Chondrocyte (in vitro differentiated cells): ENCODE measurements at regions not wholly inside any gene's neighbourhood (a gene's known extent, or its start where the extent isn't known, plus 50 kb on each side); places are given as distances from the start of the nearest gene placed in this dataset.
"Not testable (repeated sequence)": the region's sequence is repeated elsewhere in the genome, so short reads cannot be mapped to it uniquely, and the experiment has no call there.

ENCODE experiments used
- DNase-seq: peaks from one replicate; pipeline ENCODE4 v3.0.0; 2021; ENCODE audit warnings: mixed read lengths, low spot score
- H3K27ac Mint-ChIP-seq: one replicate; pipeline ENCODE4 v1.8.0; 2021; ENCODE audit warnings: mild to moderate bottlenecking, moderate library complexity, mixed read lengths; ENCODE audit not compliant: unreplicated experiment
- H3K27me3 Mint-ChIP-seq: 2 replicates; pipeline ENCODE4 v1.8.0; 2021; ENCODE audit warnings: low read depth, mixed read lengths
- H3K36me3 Mint-ChIP-seq: 2 replicates; pipeline ENCODE4 v1.8.0; 2021; ENCODE audit warnings: low read depth, mixed read lengths
- H3K4me1 Mint-ChIP-seq: 2 replicates; pipeline ENCODE4 v1.8.0; 2021; ENCODE audit warnings: low read depth, mild to moderate bottlenecking, mixed read lengths
- H3K4me3 Mint-ChIP-seq: one replicate; pipeline ENCODE4 v1.8.0; 2021; ENCODE audit warnings: mild to moderate bottlenecking, moderate library complexity, mixed read lengths; ENCODE audit not compliant: unreplicated experiment
- H3K9me3 Mint-ChIP-seq: 2 replicates; pipeline ENCODE4 v1.8.0; 2021; ENCODE audit warnings: low read depth, mixed read lengths

DNA sequence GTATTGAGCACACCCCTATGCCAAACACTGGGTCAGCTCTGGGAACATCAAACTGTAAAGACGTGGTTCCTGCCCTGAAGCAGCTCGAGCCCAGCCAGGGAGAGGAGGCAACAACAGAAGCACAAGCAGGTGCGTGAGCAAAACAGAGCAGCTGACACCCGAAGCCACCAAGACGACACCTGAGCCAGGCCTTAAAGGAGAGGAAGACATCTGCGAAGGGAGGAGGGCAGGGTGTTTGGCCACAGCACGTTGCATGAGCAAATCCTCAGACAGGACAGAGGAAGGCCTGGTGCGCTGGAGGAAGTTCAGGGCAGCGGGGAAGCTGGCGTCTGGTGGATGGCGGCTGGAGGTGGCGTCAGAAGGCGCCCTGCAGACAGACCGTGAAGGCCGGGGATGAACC, 172.0 kb downstream of the KLRB1 start:
- H3K27me3 Mint-ChIP-seq, H3K27ac Mint-ChIP-seq, H3K4me1 Mint-ChIP-seq, H3K36me3 Mint-ChIP-seq, DNase-seq, H3K4me3 Mint-ChIP-seq, H3K9me3 Mint-ChIP-seq: not testable (repeated sequence)

DNA sequence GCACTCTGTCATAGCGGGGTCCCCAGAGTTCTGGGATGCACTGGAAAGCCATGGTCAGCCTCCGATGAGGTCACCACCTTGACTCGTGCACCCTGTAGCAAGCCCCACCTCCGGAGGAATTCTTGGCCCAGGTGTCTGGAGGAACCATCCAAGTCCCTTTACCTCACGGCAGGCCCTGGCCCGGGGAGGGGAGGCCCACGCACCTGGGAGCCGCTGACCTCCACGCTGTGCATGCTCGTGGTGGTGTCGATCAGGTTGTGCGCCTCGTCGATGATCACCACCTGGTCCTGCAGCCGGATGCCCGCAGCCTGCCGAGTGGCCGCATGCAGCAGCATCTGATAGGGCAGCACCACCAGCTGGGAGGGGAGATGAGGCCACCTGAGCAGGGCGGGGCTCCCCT, 177.3 kb downstream of the KLRB1 start:
- H3K27ac Mint-ChIP-seq, DNase-seq, H3K27me3 Mint-ChIP-seq, H3K4me3 Mint-ChIP-seq, H3K36me3 Mint-ChIP-seq, H3K9me3 Mint-ChIP-seq, H3K4me1 Mint-ChIP-seq: not testable (repeated sequence)

DNA sequence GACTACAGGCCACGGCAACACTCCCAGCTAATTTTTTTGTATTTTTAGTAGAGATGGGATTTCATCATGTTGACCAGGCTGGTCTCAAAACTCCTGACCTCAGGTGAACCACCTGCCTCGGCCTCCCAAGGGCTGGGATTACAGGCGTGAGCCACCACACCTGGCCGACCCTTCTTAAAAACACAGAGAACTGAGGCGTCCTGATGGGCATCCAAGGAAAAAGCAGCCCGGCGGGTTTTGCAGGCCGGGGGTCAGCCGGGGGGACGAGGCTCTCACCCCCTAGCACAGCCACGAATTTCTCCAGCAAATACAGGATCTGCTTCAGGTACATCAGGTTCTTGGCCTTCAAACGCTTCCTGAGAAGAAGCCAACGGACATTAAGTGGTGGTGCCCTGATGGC, 178.9 kb downstream of the KLRB1 start:
- not testable (repeated sequence) for H3K27ac Mint-ChIP-seq, DNase-seq, H3K4me3 Mint-ChIP-seq, H3K27me3 Mint-ChIP-seq, H3K36me3 Mint-ChIP-seq, H3K9me3 Mint-ChIP-seq, H3K4me1 Mint-ChIP-seq

DNA sequence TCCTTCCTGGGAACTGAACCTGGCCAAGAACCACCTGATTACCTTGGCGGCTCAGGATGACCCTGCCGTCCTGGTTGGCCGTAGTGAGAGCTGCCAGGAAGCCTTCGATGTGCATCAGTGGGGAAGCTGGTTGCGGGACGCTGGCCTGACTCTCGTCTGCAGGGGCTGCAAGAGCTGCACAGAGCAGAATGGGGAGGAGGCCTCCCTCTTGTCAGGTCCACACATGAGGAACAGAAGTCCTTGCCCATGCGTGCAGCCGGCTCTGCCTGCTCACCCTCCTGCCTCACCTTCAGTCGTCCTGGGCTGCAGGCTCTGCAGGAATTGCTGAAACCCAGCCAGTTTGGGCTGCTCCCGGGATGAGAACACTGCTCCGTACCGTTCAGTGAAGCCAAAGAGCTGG, 182.3 kb downstream of the KLRB1 start:
- H3K4me3 Mint-ChIP-seq, H3K36me3 Mint-ChIP-seq, H3K27me3 Mint-ChIP-seq, H3K27ac Mint-ChIP-seq, DNase-seq, H3K9me3 Mint-ChIP-seq, H3K4me1 Mint-ChIP-seq: not testable (repeated sequence)

DNA sequence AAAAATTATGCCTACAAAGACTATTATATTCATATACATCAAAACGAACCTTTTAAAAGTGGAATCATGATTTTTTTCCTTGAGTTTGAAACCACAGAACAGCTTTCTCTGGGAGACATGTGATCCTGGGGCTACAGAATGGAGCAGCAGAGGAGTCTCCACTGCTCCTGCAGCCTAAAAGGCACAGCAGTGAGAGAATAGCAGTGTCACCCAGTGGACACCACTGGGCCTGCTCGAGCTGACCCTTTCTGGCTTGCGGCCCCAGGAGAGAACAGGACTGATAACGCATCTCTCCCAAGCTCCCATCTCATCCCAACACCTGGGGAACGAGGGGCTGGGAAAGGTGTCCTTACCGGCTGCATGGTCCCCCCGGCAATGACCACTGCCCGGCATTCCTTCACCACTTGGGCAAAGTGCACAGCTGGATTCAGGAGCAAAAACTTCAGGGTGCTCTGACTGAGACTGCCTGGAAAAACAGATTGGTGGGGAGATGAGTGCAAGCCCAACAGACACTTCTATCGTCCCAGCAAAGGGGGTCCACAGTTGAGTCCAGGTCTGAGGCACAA, 183.5 kb downstream of the KLRB1 start:
- not testable (repeated sequence) for DNase-seq, H3K4me1 Mint-ChIP-seq, H3K27me3 Mint-ChIP-seq, H3K36me3 Mint-ChIP-seq, H3K4me3 Mint-ChIP-seq, H3K27ac Mint-ChIP-seq, H3K9me3 Mint-ChIP-seq

DNA sequence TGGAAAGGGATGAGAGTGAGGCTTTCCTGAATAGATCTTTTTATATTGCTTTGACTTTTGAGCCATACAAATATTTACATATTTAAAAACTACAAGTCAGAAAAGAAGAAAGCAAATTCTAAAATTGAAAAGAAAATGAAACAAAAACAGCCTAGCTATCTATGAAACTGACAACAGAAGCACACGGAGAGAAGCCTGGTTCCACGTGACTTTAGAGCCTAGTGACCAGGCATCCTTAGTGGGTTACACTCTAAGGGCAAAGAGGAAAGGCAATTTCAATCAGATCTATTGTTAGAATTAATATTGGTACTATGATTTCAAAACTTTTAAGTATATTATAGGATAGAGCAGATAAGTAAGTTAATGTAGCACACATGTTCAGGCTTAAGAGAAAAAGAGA, 185.0 kb downstream of the KLRB1 start:
- not testable (repeated sequence) for H3K27me3 Mint-ChIP-seq, H3K27ac Mint-ChIP-seq, DNase-seq, H3K9me3 Mint-ChIP-seq, H3K4me1 Mint-ChIP-seq, H3K36me3 Mint-ChIP-seq, H3K4me3 Mint-ChIP-seq

DNA sequence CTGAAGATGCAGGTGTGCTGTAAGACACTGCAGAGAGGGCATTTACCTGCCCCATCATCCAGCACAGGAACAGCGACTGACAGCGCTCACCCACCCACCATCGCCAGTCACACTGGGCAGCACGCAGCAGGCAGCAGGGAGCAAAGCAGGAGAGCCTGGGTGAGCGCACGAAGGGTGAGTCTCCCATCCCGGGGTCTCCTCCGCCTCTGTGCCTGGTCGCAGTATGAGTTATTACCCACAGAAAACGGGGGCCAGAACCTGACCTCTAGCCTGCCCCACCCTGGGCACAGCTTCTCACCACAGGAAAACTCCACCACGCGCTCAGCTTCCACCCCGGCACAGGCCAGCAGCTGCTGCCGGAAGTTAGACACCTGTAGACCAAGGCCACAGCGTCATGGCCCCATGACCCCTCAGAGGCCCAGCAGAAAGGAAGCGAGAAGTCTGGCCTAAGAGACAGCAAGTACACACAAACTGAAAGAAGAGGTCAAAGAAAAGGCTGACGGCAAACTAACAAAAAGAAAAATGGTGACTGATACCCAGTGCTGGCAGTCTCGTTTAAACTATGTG, 186.1 kb downstream of the KLRB1 start:
- H3K27me3 Mint-ChIP-seq, H3K9me3 Mint-ChIP-seq, H3K36me3 Mint-ChIP-seq, H3K4me1 Mint-ChIP-seq, DNase-seq, H3K4me3 Mint-ChIP-seq, H3K27ac Mint-ChIP-seq: not testable (repeated sequence)

DNA sequence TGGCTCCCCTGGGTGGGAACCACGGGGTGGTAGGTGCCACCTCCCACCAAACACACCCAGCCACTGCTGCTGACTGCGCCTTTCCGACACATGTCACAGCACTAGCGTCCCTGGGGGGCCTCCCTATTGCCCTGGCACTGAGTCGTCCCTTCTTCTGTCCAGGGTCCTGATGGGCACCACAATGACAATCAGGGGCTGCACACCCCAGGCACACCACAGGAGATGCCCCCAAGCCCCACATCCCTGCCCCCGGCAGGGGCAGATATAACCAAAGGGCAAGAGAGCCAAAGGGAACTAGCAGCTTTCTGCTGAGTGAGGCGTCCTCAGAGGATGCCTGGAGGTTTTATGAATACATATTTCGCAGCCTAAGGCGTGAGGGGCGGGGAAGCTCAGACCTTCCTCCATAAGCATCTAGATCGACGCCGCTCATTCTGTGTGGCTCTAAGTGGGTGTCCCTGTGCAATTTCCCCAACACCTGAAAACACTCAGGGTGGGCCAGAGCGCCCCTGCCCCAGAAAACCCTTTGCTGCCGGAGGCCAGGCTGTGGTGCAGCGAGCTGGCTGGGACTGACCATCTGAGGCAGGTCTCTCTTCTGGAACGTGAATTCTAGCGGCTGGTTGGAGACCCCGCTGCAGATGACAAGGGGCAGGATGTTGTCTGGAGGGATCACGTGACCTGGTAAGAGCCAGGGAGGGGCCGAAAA, 186.7 kb downstream of the KLRB1 start:
- H3K4me3 Mint-ChIP-seq, H3K27ac Mint-ChIP-seq, H3K36me3 Mint-ChIP-seq, H3K4me1 Mint-ChIP-seq, H3K27me3 Mint-ChIP-seq, H3K9me3 Mint-ChIP-seq, DNase-seq: not testable (repeated sequence)

DNA sequence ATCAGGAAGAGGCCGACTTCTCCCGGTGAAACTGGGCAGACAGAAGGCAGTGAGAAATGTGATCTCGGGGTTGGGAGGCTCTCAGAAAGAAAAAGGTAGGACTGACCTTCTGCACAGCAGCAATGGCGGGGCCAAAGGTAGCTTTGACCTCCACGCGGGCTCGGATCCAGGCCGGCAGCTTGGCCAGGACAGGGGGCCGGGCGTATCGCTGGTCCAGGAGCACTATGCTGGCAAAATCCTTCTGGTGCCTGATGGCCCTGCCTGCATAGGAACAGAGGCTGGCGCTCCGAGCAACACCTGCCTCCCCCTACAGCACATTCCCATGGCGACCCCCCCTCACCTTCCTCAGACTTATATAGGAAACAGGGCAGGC, 189.1 kb downstream of the KLRB1 start:
- not testable (repeated sequence) for H3K4me1 Mint-ChIP-seq, H3K27me3 Mint-ChIP-seq, H3K36me3 Mint-ChIP-seq, H3K9me3 Mint-ChIP-seq, H3K4me3 Mint-ChIP-seq, H3K27ac Mint-ChIP-seq, DNase-seq

DNA sequence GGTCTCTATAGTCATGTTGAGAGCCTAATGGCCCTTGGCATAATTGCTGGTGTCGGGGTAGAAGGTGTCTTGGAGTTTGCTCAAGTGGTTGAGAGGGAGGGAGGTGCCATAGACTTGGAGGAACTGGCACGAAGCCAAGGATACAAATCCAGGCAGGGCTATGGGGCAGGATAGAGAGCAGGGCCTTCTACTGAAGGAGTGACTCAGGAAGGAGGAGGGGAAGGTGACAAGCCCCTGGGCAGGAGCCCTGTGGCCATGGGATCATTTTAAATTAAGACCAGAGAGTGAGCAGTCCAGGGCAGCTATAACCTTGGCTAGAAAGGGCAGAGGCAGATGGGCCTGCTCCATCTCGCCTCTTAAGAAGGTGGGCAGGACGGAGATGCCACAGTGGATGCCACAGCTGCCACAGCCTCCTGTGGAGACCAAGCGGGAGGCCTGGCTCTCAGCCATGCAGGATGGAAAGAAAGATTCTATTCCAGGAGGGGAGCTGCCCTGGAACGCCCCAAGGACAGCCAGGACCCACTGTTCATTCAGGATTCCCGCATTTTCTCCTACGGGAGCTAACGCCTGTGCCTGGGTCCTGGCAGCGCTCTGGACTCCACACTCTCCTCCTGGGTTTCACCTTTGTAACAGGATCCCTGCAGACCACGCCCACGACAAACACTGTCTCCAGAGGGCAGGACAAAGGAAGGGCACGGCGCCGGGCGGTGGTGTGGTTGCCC, 189.6 kb downstream of the KLRB1 start:
- H3K27ac Mint-ChIP-seq, DNase-seq, H3K36me3 Mint-ChIP-seq, H3K27me3 Mint-ChIP-seq, H3K9me3 Mint-ChIP-seq, H3K4me1 Mint-ChIP-seq, H3K4me3 Mint-ChIP-seq: not testable (repeated sequence)

DNA sequence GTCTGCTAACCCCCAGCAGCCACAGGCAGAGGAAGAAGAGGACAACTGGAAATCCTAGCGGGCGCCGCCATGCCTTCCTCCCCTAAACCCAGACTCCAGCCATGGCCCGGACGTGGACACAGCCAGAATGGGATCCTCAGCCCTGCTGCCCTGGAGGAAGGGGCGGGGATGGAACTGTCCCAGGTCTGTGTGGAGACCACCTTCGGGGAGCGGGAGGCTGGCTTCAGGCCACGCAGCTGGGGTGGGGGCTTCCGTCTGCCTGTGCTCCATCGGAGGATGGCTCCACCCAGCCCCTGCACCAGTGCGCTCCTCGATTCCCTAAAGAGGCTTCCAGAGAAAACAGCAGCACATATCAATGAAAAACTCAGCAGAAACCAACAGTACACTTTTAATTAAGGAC, 190.4 kb downstream of the KLRB1 start:
- H3K4me3 Mint-ChIP-seq, H3K27ac Mint-ChIP-seq, H3K9me3 Mint-ChIP-seq, H3K4me1 Mint-ChIP-seq, H3K36me3 Mint-ChIP-seq, DNase-seq, H3K27me3 Mint-ChIP-seq: not testable (repeated sequence)

DNA sequence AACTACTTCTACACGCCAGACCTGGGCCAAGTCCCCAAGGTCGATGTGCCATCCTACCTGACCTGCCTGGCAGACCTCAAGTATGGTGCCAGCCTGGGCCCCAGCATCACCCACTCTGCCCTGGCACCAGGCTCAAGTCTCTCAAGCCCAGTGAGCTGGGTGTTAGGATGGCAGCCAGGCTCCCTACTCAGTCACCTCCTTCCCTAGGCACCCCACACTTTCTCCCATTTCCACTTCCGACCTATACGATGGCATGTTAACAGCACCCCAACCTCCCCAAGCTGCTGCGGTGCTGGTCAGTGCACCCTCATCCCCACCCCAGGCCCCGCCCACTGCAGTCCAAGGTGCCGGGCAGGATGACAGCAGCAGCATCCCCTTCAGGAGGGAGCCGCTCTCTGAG, 191.4 kb downstream of the KLRB1 start:
- not testable (repeated sequence) for H3K4me3 Mint-ChIP-seq, H3K9me3 Mint-ChIP-seq, H3K27ac Mint-ChIP-seq, H3K27me3 Mint-ChIP-seq, H3K4me1 Mint-ChIP-seq, H3K36me3 Mint-ChIP-seq, DNase-seq

DNA sequence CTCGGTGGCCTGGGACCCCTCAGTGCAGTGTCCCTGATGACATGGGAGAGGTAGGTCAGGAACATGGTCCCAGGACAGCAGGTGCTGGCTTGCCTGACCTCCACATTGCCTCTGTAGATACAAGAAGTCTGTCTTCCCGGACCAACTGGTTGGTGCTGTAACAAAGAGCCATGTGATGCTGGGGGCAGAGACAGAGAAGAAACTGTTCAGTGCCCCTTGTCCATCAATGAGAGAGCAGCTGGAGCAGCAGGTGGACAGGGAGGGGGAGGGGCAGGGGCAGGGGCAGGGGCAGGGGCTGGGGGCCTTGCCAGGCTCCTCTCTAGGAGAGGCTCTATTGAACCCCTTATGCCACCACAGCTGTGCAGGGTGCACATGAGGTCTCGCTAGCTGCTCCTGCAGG, 191.8 kb downstream of the KLRB1 start:
- not testable (repeated sequence) for H3K4me3 Mint-ChIP-seq, H3K36me3 Mint-ChIP-seq, DNase-seq, H3K27ac Mint-ChIP-seq, H3K4me1 Mint-ChIP-seq, H3K27me3 Mint-ChIP-seq, H3K9me3 Mint-ChIP-seq
